Activated CD4-positive, alpha-beta T cell treated with anti-CD3 and anti-CD28 coated beads for 4 hours (primary cell): ENCODE measurements at regions not wholly inside any gene's neighbourhood (a gene's known extent, or its start where the extent isn't known, plus 50 kb on each side); places are given as distances from the start of the nearest gene placed in this dataset.

ENCODE experiments used
- DNase-seq, 2 donors: peaks; one replicate each; pipeline ENCODE4 v3.0.0-alpha.2; 2020

GRCh38 chr1:199373139-199373538 lies 654.4 kb upstream of the NR5A2 start:
- DNase-seq: no peak

GRCh38 chr1:199377211-199377610 lies 650.3 kb upstream of the NR5A2 start:
- DNase-seq: no peak

- DNase-seq: no peak
These were observed 643.7 kb upstream of the NR5A2 start for GRCh38 chr1:199383793-199384192.

- no peak for DNase-seq
These were observed 632.7 kb upstream of the NR5A2 start for GRCh38 chr1:199394856-199395255.

- no peak for DNase-seq
These were observed 631.1 kb upstream of the NR5A2 start for GRCh38 chr1:199396456-199396855.

GRCh38 chr1:199399996-199400724 lies 627.4 kb upstream of the NR5A2 start:
- no peak for DNase-seq

- no peak for DNase-seq
These were observed 623.9 kb upstream of the NR5A2 start for GRCh38 chr1:199403531-199404116.

GRCh38 chr1:199404191-199404590 lies 623.3 kb upstream of the NR5A2 start:
- DNase-seq: no peak

- DNase-seq: no peak
These were observed 622.5 kb upstream of the NR5A2 start for GRCh38 chr1:199404976-199405375.

GRCh38 chr1:199405634-199406196 lies 621.8 kb upstream of the NR5A2 start:
- DNase-seq: no peak

GRCh38 chr1:199410462-199410861 lies 617.0 kb upstream of the NR5A2 start:
- DNase-seq: no peak

- no peak for DNase-seq
These were observed 616.0 kb upstream of the NR5A2 start for GRCh38 chr1:199411506-199411905.

- DNase-seq: no peak
These were observed 605.3 kb upstream of the NR5A2 start for GRCh38 chr1:199422206-199422605.

GRCh38 chr1:199447906-199448305 lies 579.6 kb upstream of the NR5A2 start:
- no peak for DNase-seq

GRCh38 chr1:199448646-199449045 lies 578.9 kb upstream of the NR5A2 start:
- DNase-seq: no peak

- no peak for DNase-seq
These were observed 578.3 kb upstream of the NR5A2 start for GRCh38 chr1:199449221-199449620.

- DNase-seq: no peak
These were observed 577.8 kb upstream of the NR5A2 start for GRCh38 chr1:199449681-199450080.

- DNase-seq: no peak
These were observed 574.9 kb upstream of the NR5A2 start for GRCh38 chr1:199452627-199453026.

- no peak for DNase-seq
These were observed 573.8 kb upstream of the NR5A2 start for GRCh38 chr1:199453723-199454122.

- DNase-seq: no peak
These were observed 566.6 kb upstream of the NR5A2 start for GRCh38 chr1:199460933-199461332.

- peak in 1 of 2 donors; percentile 1 for DNase-seq
These were observed 563.9 kb upstream of the NR5A2 start for GRCh38 chr1:199463521-199464127.

GRCh38 chr1:199466961-199467360 lies 560.5 kb upstream of the NR5A2 start:
- DNase-seq: no peak

GRCh38 chr1:199472018-199472417 lies 555.5 kb upstream of the NR5A2 start:
- DNase-seq: no peak

- no peak for DNase-seq
These were observed 554.5 kb upstream of the NR5A2 start for GRCh38 chr1:199472978-199473377.
